NCI-H128 (cell line): ENCODE measurements at regions not wholly inside any gene's neighbourhood (a gene's known extent, or its start where the extent isn't known, plus 50 kb on each side); places are given as distances from the start of the nearest gene placed in this dataset.

ENCODE experiments used
- DNase-seq: peaks from one replicate; lab custom pipeline; 2025; ENCODE audit not compliant: unreplicated experiment; lab: John Stamatoyannopoulos, UW

GRCh38 chr14:49396801-49397200 lies 189.4 kb downstream of the RPS29 start:
- DNase-seq: no peak

DNA sequence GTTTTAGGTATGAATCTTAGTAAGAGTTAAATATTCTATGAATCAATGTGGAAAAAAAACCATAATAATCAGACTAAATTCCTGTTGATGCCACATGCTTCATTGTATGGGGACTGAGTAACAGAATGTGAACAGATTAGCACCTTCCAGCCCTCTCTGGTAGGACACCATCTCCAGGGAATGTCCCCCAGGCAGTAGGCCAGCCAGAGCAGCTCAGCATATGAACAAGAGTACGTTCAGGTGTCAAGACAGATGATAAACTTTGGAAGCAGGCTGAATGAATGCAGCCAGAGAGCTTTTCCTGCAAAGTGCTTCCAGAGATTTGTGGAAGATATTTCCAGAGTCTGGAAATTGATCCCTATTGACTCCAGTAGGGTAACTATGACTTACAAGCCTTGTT lies 204.4 kb downstream of the RPS29 start:
- DNase-seq: no peak

DNA sequence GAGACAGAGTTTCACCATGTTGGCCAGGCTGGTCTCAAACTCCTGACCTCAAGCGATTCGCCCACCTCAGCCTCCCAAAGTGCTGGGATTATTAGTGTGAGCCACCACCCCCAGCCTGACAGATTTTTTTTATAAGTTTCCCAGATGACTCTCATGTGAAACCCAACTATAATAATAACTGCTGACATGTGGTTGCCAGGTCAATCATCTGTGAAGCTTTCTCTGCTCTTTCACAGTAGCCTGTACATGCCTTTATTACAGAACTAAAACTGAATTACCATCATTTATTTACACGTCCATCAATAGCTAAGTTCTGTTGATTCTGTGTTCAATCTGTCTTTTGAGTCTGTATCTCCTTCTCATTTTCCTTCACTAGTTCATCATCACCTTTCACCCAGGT lies 218.5 kb downstream of the RPS29 start:
- no peak for DNase-seq

DNA sequence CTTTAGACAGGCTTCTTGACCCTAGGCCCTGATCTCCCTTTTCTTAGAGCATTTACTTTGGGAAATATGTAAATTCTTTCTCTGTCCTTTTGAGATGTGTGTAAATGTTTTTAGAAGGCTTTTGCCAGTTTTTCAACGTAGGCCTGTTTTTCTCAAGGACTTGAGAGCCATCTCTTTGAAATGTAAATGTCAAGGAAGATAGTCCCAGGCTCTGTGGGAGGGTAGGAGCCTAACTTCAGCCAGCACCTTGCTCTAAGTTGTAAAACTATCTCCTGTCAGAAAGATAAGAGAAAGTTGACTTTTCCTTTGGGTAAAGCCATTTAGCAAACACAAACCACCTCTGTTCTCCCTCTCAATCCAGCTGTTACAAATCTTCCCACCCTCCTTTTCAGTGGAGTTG lies 219.8 kb downstream of the RPS29 start:
- no peak for DNase-seq

DNA sequence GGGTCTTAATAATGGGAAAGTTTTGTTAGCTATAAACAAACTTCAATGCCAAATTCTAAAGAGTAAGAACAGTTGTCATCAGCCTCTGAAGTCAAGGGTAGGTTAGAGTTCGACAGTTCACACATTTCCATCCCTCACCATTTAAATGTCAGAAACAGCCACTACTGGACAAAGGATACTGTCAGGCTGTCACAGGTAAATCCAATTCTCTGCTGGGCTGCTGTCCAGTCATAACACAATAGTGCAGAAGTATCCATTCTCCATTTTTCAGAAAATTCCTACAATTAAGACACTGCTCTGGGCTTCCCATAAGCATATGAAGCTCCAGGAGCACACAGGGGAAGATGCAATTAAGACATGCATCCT lies 221.4 kb downstream of the RPS29 start:
- no peak for DNase-seq

- DNase-seq: no peak
These were observed 222.1 kb downstream of the RPS29 start for GRCh38 chr14:49363821-49364751.

DNA sequence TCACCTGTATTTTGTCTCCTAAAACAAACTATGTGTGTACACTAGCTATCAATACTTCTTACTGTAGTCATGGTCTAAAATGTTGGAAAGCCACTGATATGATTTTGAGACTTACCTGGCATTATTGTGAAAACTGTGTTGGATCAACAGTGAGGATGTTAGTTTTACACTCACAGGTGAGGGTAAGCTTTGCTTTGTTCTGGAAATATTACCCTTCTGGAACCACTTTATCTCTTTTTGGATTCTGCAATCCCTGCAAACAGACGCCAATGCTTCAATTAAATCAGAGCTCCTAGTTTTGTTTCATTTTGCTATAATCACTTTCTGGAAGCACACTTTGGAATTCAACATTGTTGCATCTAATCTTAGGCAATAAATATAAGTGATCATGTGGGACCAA lies 223.3 kb downstream of the RPS29 start:
- DNase-seq: no peak

DNA sequence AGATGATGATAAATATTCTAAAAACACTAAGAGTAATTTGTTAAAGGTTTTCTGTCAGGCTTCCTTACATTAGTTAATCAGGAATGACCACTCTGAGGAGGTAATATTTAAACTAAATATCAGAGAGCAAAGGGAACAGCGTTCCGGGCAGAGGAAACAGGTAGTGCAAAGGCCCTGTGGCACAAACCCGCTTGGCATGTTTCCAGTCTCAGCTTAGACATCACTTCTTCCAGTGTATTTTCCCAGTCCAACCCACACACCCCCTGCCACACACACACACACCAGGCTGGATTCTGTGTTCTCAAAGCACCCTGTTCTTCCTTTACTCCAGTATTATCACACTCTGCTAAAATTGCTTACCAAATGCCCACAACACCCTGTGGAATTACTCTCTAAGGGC lies 247.1 kb downstream of the RPS29 start:
- no peak for DNase-seq

- DNase-seq: no peak
These were observed 266.4 kb downstream of the RPS29 start for GRCh38 chr14:49319810-49320209.

DNA sequence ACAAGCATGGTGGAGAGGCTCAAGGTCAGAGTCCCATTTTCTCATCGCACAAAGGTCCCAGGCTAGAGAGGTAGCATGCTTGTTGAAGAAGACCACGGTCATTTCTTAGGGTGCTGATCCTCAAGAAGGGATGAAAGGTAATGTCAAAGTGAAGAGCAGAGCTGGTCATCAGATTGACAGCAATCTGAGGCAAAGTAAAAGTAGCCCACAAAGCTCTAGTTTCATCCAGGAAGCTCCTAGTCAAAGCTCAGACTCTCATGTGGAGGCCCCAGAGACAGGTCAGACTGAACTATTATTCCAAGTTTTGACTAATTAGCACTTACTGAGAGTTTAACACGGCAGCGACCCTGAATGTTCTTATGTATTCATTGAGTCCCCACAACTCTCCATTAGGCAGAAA lies 270.6 kb downstream of the RPS29 start:
- no peak for DNase-seq

- no peak for DNase-seq
These were observed 271.4 kb downstream of the RPS29 start for GRCh38 chr14:49314737-49315136.

GRCh38 chr14:49313108-49313507 lies 273.1 kb downstream of the RPS29 start:
- no peak for DNase-seq

DNA sequence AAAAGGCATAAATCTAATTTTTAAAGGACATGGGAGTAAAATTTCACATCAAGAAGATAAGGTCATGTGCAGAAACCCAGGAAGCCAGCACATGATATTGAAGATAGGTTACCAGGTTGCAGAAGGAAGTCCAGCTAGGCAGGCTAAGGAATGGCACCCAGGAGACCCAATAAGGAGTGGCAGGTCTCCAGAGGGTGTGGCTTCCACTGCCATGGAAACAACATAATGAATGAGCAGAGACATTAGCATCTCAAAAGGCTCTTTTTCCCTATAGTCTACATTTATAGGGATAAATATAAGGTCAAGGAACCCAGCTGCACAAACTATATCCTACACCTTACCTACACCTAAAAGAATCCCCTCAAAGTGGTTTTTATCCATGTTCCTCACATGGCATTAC lies 275.9 kb downstream of the RPS29 start:
- DNase-seq: no peak

DNA sequence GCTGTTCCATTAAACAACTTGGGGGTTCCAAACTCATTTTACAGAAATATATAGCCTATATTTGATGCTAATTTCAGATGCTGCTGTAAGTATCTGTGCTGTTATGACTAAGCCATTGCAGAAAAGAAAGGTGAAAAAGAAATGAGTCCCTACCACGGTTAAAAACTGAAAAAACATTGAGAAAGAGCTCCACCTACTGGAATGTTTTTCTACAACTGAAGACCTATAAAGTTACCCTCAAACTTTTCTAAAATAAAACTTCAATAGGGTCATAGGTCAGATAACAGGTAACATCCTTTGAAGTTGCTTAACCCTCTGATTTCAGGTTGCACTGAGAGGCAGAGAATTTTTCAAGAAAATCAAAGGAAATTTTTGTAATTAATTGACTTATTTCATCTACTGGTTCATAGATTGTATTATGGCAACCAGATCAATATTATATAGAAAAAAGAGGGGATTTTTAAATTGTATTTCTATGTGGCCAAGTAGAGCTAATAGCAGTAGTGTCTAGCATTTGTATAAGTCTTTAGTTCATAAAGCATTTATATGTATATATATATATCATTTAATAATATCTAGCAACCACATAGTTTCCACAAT lies 279.9 kb downstream of the RPS29 start:
- no peak for DNase-seq

GRCh38 chr14:49303946-49304516 lies 282.1 kb downstream of the RPS29 start:
- no peak for DNase-seq

- no peak for DNase-seq
These were observed 289.1 kb downstream of the RPS29 start for GRCh38 chr14:49297102-49297501.

- no peak for DNase-seq
These were observed 291.5 kb downstream of the RPS29 start for GRCh38 chr14:49294621-49295148.

DNA sequence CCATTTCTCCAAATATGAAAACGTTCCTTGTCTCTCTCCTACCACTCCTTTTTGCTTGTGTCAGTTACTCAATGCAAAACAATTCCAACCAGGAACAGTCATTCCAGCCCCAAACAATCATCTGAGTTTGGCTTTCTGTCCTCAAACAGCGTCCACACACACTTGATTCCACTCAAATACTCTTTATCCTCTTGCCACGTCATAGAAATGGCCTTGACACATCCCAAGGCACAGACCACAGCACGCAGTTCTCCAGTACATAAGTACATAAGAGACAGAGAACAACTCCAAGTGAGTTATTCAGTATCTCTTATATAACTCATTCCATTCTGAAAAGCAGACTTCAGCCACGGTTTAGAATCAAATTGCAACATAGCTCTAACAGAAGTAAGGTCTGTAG lies 299.2 kb downstream of the RPS29 start:
- DNase-seq: no peak

DNA sequence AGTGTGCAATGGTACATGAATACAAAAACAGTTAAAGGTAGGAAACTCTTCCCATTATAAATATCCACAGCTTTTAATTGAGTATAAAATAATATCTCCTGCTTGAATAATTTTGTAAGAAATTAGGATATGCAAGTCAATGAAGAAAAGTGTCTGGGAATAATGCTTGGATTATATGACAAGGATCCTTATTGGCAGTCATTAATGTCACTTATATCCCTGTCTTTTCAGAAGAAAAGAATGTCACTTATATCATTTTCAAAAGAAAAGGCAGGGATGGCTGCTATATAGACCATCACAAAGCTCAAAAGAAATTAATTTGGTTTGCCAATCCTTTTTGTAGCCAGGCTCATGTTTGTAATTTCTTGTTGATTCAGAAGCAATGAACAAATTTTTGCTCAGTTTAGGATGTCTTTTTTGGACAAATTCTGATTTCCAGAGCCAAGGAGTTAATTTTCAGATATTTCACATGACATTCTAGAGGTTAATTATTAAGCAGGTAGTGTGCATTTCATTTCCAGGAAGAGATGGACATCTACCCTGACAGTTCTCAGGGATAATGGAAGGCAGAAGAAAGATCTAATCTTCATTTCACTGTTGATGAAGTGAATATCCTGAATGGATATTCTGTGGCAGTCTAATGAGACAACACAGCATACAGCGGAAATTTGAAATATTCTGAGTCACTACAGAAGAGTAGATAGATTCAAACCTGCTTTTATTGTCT lies 299.8 kb downstream of the RPS29 start:
- DNase-seq: no peak

GRCh38 chr14:49280566-49280965 lies 305.6 kb downstream of the RPS29 start:
- DNase-seq: no peak

GRCh38 chr14:49250517-49250916 lies 335.7 kb downstream of the RPS29 start:
- no peak for DNase-seq
